Iris pigment epithelial cell (primary cell): ENCODE measurements at regions not wholly inside any gene's neighbourhood (a gene's known extent, or its start where the extent isn't known, plus 50 kb on each side); places are given as distances from the start of the nearest gene placed in this dataset.
"Not testable (repeated sequence)": the region's sequence is repeated elsewhere in the genome, so short reads cannot be mapped to it uniquely, and the experiment has no call there.

Experiments used
- DNase-seq: peaks from one replicate; pipeline ENCODE4 v3.0.0-alpha.2; 2011; ENCODE audit warnings: low read depth

GRCh38 chr4:23533859-23534258 lies 356.0 kb downstream of the PPARGC1A start:
- no peak for DNase-seq

GRCh38 chr4:23516716-23517115 lies 373.1 kb downstream of the PPARGC1A start:
- no peak for DNase-seq

GRCh38 chr4:23504083-23504482 lies 385.8 kb downstream of the PPARGC1A start:
- DNase-seq: no peak

- no peak for DNase-seq
These were observed 388.9 kb downstream of the PPARGC1A start for GRCh38 chr4:23500894-23501449.

GRCh38 chr4:23485801-23486200 lies 404.0 kb downstream of the PPARGC1A start:
- DNase-seq: no peak

GRCh38 chr4:23484689-23485088 lies 405.2 kb downstream of the PPARGC1A start:
- DNase-seq: no peak

GRCh38 chr4:23483320-23483960 lies 406.4 kb downstream of the PPARGC1A start:
- no peak for DNase-seq

GRCh38 chr4:23481566-23481965 lies 408.3 kb downstream of the PPARGC1A start:
- DNase-seq: no peak

GRCh38 chr4:23477905-23478304 lies 411.9 kb downstream of the PPARGC1A start:
- DNase-seq: no peak

GRCh38 chr4:23476515-23477090 lies 413.2 kb downstream of the PPARGC1A start:
- no peak for DNase-seq

GRCh38 chr4:23463071-23463470 lies 426.8 kb downstream of the PPARGC1A start:
- DNase-seq: no peak

GRCh38 chr4:23458054-23458453 lies 431.8 kb downstream of the PPARGC1A start:
- DNase-seq: no peak

- DNase-seq: no peak
These were observed 433.0 kb downstream of the PPARGC1A start for GRCh38 chr4:23456864-23457263.

GRCh38 chr4:23455456-23456158 lies 434.2 kb downstream of the PPARGC1A start:
- no peak for DNase-seq

GRCh38 chr4:23441530-23442069 lies 448.2 kb downstream of the PPARGC1A start:
- no peak for DNase-seq

- DNase-seq: no peak
These were observed 451.1 kb downstream of the PPARGC1A start for GRCh38 chr4:23438764-23439163.

- no peak for DNase-seq
These were observed 460.4 kb downstream of the PPARGC1A start for GRCh38 chr4:23429497-23429896.

GRCh38 chr4:23425570-23425969 lies 464.3 kb downstream of the PPARGC1A start:
- no peak for DNase-seq

- no peak for DNase-seq
These were observed 466.3 kb downstream of the PPARGC1A start for GRCh38 chr4:23423540-23423939.

GRCh38 chr4:23422878-23423277 lies 467.0 kb downstream of the PPARGC1A start:
- no peak for DNase-seq

- DNase-seq: no peak
These were observed 476.2 kb downstream of the PPARGC1A start for GRCh38 chr4:23413631-23414030.

- no peak for DNase-seq
These were observed 477.1 kb downstream of the PPARGC1A start for GRCh38 chr4:23412701-23413100.

GRCh38 chr4:23408913-23409312 lies 480.9 kb downstream of the PPARGC1A start:
- DNase-seq: not testable (repeated sequence)
